ENCODE measurements at regions not wholly inside any gene's neighbourhood (a gene's known extent, or its start where the extent isn't known, plus 50 kb on each side); places are given as distances from the start of the nearest gene placed in this dataset.

DNA sequence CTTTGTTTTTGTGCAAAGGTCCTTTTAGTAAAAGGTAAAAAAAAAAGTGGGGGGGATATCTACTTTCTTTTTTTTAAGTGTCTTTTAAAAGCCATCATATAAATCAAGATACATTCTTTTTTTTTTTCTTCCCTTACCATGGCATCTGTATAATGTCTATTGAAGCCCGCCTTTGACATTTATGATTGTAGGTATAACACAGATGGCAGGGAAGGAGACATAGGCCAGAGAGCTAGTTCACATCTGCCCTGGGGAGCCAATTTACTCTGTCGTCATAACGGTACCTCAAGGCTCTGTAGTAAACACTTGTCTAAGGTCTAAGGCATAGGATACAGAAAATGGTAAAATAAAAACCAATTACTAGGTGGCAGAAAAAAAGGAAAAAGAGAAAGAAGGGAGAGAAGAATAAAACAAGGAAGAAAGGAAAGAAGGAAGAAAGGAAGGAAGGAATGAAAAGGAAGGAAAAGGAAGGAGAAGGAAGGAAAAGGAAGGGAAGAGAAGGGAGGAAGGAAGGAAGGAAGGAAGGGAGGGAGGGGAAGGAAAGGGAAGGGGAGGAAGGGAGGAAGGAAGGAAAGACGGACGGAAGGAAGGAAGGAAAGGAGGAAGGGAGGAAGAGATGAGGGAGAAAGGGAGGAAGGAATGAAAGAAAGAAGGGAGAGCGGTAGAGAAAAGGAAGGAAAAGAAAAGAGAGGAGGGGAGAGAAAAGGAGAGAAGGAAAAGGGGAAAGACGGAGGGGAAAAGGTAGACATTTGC, 343.5 kb downstream of the RBM43 start:
- TF ChIP-seq, protein P1, sequence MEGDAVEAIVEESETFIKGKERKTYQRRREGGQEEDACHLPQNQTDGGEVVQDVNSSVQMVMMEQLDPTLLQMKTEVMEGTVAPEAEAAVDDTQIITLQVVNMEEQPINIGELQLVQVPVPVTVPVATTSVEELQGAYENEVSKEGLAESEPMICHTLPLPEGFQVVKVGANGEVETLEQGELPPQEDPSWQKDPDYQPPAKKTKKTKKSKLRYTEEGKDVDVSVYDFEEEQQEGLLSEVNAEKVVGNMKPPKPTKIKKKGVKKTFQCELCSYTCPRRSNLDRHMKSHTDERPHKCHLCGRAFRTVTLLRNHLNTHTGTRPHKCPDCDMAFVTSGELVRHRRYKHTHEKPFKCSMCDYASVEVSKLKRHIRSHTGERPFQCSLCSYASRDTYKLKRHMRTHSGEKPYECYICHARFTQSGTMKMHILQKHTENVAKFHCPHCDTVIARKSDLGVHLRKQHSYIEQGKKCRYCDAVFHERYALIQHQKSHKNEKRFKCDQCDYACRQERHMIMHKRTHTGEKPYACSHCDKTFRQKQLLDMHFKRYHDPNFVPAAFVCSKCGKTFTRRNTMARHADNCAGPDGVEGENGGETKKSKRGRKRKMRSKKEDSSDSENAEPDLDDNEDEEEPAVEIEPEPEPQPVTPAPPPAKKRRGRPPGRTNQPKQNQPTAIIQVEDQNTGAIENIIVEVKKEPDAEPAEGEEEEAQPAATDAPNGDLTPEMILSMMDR (IDR thresholded peaks at IDR 0.05; ENCODE audit: poor library complexity), result no peak
- TF ChIP-seq EZH2phosphoT487 (IDR thresholded peaks at IDR 0.05; ENCODE audit: low read depth, severe bottlenecking, unreplicated experiment), result no peak
- no peak for TF ChIP-seq EZH2 (IDR thresholded peaks at IDR 0.05; ENCODE audit: borderline replicate concordance)
